Stimulated activated CD8-positive, alpha-beta memory T cell treated with anti-CD3 and anti-CD28 coated beads, Interleukin-7, amount 100 ng/mL, for 48 hours (primary cell): ENCODE measurements at regions not wholly inside any gene's neighbourhood (a gene's known extent, or its start where the extent isn't known, plus 50 kb on each side); places are given as distances from the start of the nearest gene placed in this dataset.

Experiments
- DNase-seq, 2 donors: peaks; one replicate each; pipeline ENCODE4 v3.0.0-alpha.2; 2020; ENCODE audit warnings: low read depth in 1 of 2; ENCODE audit errors: extremely low read depth in 1 of 2

GRCh38 chr2:145186303-145186702 is 666.4 kb upstream of the ZEB2 start:
- no peak for DNase-seq

DNA sequence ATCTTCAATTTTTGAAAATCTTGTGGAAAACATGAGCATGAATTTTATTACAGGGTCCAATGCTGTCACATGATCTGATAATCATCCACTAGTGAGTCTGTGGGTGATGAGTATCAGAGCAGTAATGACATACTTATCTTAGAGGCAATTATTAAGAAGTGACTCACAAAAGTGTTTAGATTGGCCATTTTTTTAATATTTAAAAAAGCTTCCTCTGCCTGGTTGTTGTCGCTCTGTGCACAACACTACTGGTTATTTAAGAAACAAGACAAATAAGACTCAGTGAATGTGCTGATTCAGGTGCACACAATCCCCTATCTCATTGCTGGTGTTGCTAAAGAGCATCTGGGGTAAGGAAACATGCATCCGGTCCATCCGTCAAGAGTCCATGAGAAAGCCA is 665.8 kb upstream of the ZEB2 start:
- no peak for DNase-seq

GRCh38 chr2:145184741-145185651 is 665.1 kb upstream of the ZEB2 start:
- DNase-seq = no peak

DNA sequence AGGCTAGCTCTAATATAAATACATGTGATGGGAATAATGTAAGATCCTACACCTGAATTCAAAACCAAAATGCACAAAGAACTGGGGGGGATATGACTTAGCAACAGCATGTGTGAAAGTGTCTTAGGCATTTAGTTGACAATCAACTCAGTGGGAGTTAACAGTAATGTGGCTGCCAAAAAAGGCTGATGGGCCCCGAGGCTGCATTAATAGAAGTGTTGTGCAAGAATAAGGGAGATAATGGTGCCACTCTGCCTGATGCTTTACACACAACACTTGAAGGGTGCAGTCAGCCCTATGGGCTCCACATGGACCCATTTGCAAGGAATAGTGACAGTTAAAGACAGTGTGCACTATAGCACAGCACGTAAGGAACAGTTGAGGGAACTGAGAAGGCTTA is 649.4 kb upstream of the ZEB2 start:
- no peak for DNase-seq

DNA sequence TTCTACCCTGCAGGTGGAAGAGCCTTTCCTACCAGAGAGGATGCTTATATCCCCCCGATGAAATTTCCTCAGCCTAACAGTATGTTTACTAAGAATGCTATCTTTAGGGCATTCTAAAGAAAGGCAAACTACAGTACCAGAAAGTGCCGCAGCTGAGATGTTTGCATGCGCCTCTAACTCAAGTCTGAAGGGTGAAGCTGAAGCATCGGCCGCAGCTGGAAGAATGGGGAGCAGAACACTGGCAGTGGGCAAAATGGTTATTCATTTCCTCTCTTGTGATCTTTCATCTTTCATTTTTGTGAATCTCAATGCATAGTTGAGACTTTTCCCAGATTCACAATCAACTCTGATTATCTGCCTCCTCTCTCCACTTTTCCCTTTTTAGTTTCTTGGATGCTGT is 648.2 kb upstream of the ZEB2 start:
- DNase-seq = no peak

- DNase-seq = no peak
These were observed 646.9 kb upstream of the ZEB2 start for GRCh38 chr2:145166731-145167302.

- no peak for DNase-seq
These were observed 641.7 kb upstream of the ZEB2 start for GRCh38 chr2:145161656-145162055.

GRCh38 chr2:145160855-145161254 is 640.9 kb upstream of the ZEB2 start:
- no peak for DNase-seq

- no peak for DNase-seq
These were observed 639.8 kb upstream of the ZEB2 start for GRCh38 chr2:145159676-145160075.

- DNase-seq = no peak
These were observed 638.0 kb upstream of the ZEB2 start for GRCh38 chr2:145157741-145158591.

DNA sequence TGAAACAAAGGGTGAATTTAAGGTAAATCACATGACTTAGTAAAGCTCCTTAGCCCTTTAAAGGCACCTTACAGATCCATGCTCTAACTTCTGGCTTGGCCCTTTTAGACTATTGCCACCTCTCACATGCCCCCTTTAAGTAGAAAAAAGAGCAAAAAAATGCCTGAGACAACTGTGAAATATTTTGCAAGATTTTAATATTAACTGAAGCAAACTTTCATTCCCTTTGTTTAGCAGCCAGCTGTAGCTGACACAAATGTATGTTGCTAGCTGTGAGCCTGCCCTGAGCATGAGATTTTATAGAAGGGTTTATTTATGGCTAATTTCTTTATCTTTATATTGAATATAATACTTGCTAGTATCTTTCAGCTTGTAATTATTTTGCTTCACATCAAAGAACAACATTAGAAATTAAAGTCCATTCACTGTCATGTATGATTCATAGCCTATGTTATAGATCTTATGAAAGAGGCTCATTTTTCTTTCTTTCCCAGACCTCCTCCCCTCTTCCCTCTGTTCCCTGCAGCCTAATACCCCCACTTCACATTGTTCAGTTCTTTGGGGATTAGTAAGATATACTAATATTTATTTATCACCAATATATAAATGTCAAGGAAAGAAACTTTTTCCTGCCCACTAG is 637.2 kb upstream of the ZEB2 start:
- DNase-seq = no peak

DNA sequence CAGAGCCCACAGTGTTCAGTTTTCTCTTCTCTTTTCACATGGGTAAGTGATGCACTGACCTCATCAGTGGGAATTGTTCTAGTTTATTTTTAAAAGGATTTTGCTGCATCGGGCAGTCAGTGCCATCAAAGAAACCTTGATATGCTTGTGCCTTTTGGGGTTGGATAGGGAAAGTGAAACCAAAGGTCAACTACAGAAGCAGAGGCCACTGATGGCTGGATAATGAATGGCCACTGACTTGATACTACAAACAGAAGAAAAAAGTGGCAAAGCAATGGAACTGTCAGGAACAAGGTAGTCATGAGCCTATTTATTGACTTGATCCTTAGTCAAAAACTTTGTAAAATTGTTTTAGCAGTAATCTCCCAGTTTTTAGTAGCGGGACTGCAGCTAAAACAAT is 636.3 kb upstream of the ZEB2 start:
- no peak for DNase-seq

DNA sequence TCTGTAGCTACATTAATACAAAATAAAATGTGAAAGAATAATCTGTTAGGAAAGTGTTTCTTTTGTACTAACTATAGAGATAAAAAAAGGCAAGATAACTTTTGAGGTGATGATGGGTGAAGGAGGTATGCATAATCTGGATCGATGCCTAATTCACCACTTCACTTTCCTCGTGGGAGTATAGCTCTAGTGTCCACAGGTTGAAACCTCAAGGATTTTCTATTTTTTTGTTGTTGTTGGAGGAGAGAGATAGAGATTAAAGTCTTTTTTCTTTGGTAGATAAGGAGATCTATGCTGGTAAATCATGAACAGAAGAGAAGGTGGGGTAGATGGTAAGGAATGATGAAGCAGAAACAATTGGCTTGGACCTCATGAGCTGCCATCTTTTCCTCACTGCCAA is 635.3 kb upstream of the ZEB2 start:
- DNase-seq = no peak

DNA sequence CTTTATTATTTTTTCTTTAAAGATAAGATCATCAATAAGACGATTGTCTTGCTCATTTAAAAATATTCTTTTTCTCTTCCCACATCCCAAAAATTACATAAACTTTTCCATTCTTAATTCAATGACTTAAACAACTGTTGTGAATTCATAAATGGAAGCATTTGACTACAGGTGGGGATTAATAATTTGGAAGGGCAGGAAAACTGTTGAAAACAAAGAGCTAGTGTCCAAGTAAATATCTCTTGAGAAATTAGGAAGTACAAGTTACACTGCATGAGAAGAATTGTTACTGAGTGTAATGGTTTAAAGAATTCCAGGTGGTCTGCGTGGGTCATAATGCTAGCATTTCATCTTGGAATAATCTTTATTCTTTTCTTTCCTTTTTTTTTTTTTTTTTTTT is 634.8 kb upstream of the ZEB2 start:
- no peak for DNase-seq

- no peak for DNase-seq
These were observed 626.8 kb upstream of the ZEB2 start for GRCh38 chr2:145146691-145147090.

DNA sequence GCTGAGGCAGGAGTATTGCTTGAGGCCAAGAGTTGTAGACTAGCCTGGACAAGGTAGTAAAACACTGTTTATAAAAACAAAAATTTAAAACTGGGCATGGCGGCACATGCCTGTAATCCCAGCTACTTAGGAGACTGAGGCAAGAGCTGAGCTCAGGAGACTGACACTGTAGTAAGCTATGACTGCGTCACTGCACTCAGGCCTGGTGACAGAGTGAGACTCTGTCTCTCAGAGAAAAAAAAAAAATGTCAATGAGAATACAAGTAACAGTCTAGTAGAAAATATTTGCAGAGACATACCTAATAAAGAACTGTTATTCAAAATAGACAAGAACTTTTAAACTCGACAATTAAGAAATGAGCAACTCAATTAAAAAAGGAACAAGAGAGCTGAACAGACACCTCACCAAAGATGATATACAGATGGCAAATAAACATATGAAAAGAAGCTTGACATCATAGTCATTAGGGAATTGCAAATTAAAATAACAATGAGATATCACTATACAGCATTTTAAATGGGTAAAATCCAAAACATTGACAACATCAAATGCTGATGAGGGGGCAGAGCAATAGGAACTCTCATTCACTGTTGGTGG is 624.3 kb upstream of the ZEB2 start:
- no peak for DNase-seq

DNA sequence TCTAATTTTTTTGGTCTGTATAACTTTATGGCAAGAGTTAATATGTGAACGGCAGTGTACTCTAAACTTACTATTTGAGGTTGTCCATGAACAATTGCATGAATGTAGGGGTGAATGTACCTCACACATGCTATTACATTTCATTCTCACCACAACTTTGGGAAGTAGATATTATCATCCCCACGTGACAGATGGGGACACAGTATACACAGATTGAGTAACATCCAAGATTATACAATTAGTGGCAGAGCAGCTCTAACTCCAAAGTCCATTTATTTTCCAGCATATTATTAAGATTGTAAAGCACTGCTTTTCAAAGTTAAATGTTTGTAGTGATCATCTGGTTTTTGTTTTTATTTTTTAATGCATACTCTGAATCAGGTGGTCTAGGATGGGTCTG is 622.1 kb upstream of the ZEB2 start:
- no peak for DNase-seq

GRCh38 chr2:145140658-145141057 is 620.7 kb upstream of the ZEB2 start:
- DNase-seq = no peak

DNA sequence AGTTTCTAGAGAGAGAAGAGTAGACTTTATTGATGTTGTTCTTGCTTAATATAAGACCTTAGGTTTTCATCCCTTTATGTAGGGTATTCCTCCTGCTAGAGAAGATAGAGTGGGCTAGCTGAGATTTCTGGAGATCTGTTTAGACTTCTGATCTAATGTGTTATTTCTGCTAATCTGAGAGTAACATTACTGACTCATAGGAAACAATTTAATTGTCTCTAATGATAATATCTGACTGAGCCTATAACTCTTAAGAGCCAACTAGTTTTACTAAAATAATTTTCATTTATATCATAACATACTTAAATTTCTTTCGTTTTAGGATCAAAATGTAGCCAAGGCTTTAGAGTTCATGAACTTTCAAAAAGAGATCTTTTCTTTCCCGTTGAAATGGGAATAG is 618.7 kb upstream of the ZEB2 start:
- no peak for DNase-seq

GRCh38 chr2:145137901-145138300 is 618.0 kb upstream of the ZEB2 start:
- no peak for DNase-seq

DNA sequence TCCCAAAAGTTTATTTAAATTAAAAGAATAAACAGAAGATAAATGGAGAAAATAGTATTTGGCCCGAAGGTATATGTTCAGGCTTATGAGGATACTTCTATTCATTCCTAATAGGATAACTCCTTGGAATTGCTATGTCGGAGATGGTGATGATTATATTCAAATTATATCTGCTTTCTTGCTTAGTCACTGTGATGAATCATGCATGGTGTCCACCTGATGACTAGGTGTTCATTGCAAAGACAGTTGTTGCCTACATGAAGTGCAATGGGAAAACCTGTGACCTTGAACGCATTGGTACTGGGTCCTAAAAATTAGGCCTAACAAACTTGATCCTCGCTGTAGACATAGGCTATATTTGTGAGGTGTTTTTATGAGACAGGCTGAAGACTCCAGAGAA is 617.3 kb upstream of the ZEB2 start:
- no peak for DNase-seq
